Glutamatergic neuron (in vitro differentiated cells): ENCODE measurements at regions not wholly inside any gene's neighbourhood (a gene's known extent, or its start where the extent isn't known, plus 50 kb on each side); places are given as distances from the start of the nearest gene placed in this dataset.

Source experiments
- DNase-seq: peaks from one replicate; pipeline ENCODE4 v3.0.0; 2022
- H3K27ac Mint-ChIP-seq: one replicate; pipeline ENCODE4 v1.8.0; 2020; ENCODE audit warnings: mild to moderate bottlenecking, mixed read lengths, inconsistent platforms; ENCODE audit not compliant: unreplicated experiment
- H3K27me3 Mint-ChIP-seq: one replicate; pipeline ENCODE4 v1.8.0; 2020; ENCODE audit warnings: mild to moderate bottlenecking, moderate library complexity, mixed read lengths, inconsistent platforms; ENCODE audit not compliant: unreplicated experiment
- H3K36me3 Mint-ChIP-seq: one replicate; pipeline ENCODE4 v1.8.0; 2020; ENCODE audit warnings: mild to moderate bottlenecking, mixed read lengths, inconsistent platforms; ENCODE audit not compliant: unreplicated experiment
- H3K4me1 Mint-ChIP-seq: one replicate; pipeline ENCODE4 v1.8.0; 2020; ENCODE audit warnings: mild to moderate bottlenecking, low read depth, mixed read lengths, inconsistent platforms; ENCODE audit not compliant: unreplicated experiment
- H3K4me3 Mint-ChIP-seq: one replicate; pipeline ENCODE4 v1.8.0; 2020; ENCODE audit warnings: mild to moderate bottlenecking, mixed read lengths, inconsistent platforms; ENCODE audit not compliant: unreplicated experiment
- H3K9me3 Mint-ChIP-seq: one replicate; pipeline ENCODE4 v1.8.0; 2020; ENCODE audit warnings: mild to moderate bottlenecking, moderate library complexity, mixed read lengths, inconsistent platforms; ENCODE audit not compliant: unreplicated experiment
- CTCF ChIP-seq: fragments of 200-600 bp; sonication (generic); IDR thresholded peaks from one replicate; pipeline ENCODE4 v1.5.0; 2021; ENCODE audit not compliant: partially characterized antibody, unreplicated experiment

- H3K27ac Mint-ChIP-seq = no peak overlapping the region
- no peak for TF ChIP-seq CTCF
- H3K36me3 Mint-ChIP-seq = no peaks in the 10 kb centered on the region
- DNase-seq = no peak
- peaks cover 10% of the 10 kb centered on the region for H3K4me1 Mint-ChIP-seq
- peaks cover 3% of the 10 kb centered on the region for H3K9me3 Mint-ChIP-seq
- H3K27me3 Mint-ChIP-seq = no peaks in the 10 kb centered on the region
- no peak overlapping the region for H3K4me3 Mint-ChIP-seq
Observed at GRCh38 chr16:62974424-62974823, 938.2 kb upstream of the CDH8 start.

- Mint-ChIP-seq H3K9me3 (peaks cover 3% of the 10 kb centered on the region), H3K4me3 (no peak overlapping the region), H3K27ac (peak overlapping the region; percentile 22), H3K36me3 (no peaks in the 10 kb centered on the region), H3K27me3 (no peaks in the 10 kb centered on the region), H3K4me1 (peaks cover 10% of the 10 kb centered on the region)
- TF ChIP-seq CTCF = no peak
- DNase-seq = no peak
Observed at GRCh38 chr16:62970851-62971250, 934.6 kb upstream of the CDH8 start.

- Mint-ChIP-seq H3K27me3 (no peaks in the 10 kb centered on the region), H3K4me3 (no peak overlapping the region), H3K4me1 (peaks cover 10% of the 10 kb centered on the region), H3K36me3 (no peaks in the 10 kb centered on the region), H3K27ac (no peak overlapping the region), H3K9me3 (peaks cover 3% of the 10 kb centered on the region)
- DNase-seq = no peak
- no peak for TF ChIP-seq CTCF
Observed at GRCh38 chr16:62969711-62970318, 933.6 kb upstream of the CDH8 start.

GRCh38 chr16:62967611-62968010 lies 931.4 kb upstream of the CDH8 start:
- Mint-ChIP-seq H3K4me1 (peaks cover 10% of the 10 kb centered on the region), H3K36me3 (no peaks in the 10 kb centered on the region), H3K27me3 (no peaks in the 10 kb centered on the region), H3K9me3 (peaks cover 2% of the 10 kb centered on the region), H3K4me3 (no peak overlapping the region), H3K27ac (no peak overlapping the region)
- DNase-seq = no peak
- no peak for TF ChIP-seq CTCF

GRCh38 chr16:62967163-62967562 lies 930.9 kb upstream of the CDH8 start:
- Mint-ChIP-seq H3K36me3 (no peaks in the 10 kb centered on the region), H3K4me3 (no peak overlapping the region), H3K9me3 (peaks cover 2% of the 10 kb centered on the region), H3K4me1 (peaks cover 10% of the 10 kb centered on the region), H3K27me3 (no peaks in the 10 kb centered on the region), H3K27ac (no peak overlapping the region)
- no peak for TF ChIP-seq CTCF
- DNase-seq = no peak
